DMS 273 (cell line): ENCODE measurements at regions not wholly inside any gene's neighbourhood (a gene's known extent, or its start where the extent isn't known, plus 50 kb on each side); places are given as distances from the start of the nearest gene placed in this dataset.
A peak's percentile ranks its signal among the peaks of the same experiment; 100 is the strongest.
"Not testable (repeated sequence)": the region's sequence is repeated elsewhere in the genome, so short reads cannot be mapped to it uniquely, and the experiment has no call there.

ENCODE experiments used
- DNase-seq: peaks from one replicate; lab custom pipeline; 2025; ENCODE audit not compliant: unreplicated experiment; lab: John Stamatoyannopoulos, UW

DNA sequence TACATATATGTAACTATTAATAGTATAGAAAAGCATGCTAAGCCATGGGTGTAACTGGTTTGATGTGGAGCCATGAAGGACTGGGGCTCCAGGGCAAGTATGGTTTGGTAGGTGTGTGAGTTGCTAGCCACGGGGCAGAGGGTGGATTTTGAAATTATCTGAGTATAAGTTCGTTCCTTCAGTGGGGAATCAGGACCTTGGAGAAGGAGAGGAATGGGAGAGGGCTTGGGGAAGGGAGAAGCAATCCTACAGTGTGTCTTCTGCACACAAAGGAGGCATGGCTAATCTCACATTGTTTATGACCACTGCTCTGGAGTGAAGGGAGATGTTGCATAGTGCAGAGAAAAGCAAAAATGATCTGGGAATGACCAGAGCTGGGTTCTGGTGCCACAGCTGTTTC, 127.8 kb upstream of the CADM1 start:
- DNase-seq, result no peak

DNA sequence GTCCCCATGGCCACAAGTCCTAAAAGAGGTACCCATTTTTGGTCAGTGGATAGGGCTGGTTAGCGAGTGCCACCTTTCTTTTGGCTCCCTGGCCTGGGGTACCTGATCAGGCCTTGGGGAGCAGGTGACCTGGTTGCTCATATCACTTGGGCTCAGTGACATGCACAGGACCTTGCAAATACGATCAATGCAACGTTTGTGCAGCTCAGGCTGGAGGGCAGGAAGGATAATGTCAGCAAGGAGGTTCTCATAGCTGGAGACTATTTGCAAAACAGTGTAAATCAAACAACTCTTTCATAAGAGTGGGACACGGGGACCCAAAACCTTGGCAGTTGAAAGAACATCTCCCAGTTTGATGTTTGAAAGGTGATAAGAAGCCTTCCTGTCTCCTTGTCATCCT, 127.4 kb upstream of the CADM1 start:
- DNase-seq, result no peak

DNA sequence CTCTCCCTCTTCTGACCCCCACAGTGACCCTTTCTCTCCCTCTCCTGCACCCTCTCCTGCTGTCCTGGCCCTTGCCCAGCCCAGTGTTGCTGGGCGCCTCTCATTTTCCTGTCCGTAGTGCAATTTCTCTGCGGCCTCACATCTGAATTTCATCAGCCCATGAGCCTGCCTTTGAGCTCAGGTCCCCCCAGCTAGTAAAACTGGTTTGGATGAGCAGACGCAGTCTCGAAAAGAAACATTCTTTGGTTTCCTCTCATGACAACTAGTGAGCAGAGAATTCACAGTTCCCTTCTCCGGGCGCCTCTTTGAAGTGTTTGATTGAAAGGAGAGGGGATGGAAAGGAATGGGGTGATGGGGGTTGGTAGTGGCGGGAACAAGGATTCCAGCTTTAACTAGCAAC, 126.0 kb upstream of the CADM1 start:
- DNase-seq, result no peak

DNA sequence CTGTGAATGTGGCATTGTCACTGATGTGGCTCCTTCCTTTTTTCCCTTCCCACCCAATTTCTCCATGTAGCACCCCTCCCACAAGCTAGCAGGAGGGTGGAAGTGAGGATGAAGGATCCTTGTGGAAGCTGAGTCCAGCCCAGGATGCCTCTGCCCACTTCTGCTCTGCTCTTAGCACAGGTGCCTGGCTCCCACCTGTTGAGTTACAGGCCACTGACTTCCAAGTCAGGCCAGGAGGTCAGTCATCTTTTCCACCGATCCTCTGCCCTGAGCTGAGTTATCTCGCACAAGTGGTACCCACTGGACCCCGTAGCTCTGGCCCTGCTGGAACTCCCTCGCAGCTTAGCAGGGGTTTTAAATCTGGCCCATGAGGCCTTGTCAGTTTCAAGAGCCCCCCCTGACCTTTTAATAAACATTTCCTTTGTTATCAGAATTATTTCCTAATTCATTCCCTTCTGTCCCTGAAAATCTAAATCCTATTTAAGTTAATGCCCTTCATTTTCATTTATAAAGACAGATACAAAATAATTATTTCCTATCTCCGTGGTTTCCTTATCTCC, 125.3 kb upstream of the CADM1 start:
- no peak for DNase-seq

DNA sequence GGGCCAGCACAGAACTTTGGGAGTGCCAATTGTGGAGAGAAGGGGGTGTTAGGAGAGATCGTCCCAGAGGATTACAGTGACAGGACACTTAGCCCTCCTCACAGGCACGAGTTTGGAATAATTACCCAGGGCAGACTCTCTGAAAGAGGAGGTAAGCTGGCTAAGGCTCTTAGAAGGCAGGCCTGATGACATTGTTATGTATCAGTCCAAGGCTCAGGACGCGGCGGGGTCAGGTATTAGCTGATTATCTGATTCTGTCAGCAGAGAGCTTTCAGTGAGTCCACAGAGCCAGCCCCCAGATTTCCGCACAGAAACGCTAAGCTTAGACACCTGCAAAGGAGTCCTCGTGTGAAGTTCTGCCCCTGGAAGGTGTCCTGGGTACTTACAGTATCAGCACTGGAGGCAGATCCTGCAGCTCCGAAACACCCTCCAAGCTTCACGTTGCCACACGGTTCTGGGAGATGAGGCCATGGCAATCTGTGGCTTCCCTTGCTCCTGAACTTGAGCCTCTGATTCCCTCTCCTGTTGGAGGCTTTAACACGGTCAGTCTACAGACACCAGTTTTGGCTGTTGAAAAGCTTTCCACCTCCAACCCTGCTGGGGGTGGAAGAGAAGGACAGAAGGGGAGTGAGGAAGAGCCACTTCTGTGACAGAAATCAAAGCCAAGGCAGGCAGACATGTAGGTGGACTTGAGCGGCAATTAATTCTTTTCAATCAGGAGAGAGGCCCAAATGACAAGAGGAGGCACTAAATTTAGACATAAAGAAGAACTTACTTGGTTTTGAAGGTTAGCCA, 123.6 kb upstream of the CADM1 start:
- DNase-seq, result no peak

DNA sequence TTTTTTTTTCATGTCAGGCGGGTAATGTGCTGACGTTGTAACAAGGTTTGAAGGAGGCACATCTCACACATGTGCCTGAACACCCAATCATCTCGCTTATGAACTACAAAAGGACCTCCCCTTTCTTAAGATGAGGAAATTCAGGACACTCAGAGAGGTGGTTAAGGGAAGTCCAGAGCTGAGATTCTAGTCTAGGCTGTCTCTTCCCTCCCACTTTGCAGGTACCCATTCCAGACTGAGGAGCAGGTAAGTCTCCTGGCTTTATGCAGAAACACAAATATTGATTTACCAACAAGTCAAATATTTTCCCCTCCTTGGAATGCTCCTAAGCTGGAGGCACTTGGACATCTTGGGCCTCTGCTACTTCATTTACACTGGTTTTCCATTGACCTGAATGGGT, 122.9 kb upstream of the CADM1 start:
- no peak for DNase-seq

DNA sequence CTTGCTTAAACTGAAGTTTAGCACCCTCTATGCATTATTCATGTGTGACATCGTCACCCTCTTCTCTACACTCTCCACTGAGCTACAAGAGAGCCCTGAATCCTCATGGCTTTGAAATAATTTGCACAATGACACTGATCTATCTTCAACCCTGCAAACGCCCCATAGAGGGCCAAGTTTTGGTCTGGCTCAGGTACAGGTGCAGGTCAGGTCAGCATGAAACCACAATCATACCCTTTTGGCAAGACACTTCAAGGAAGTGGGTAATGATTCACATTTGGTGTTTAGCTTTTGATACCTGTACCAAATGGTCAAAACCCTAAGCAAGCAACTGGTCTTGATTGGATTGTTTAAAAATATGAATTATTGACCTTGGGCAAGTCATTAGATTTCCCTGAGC, 122.2 kb upstream of the CADM1 start:
- no peak for DNase-seq

DNA sequence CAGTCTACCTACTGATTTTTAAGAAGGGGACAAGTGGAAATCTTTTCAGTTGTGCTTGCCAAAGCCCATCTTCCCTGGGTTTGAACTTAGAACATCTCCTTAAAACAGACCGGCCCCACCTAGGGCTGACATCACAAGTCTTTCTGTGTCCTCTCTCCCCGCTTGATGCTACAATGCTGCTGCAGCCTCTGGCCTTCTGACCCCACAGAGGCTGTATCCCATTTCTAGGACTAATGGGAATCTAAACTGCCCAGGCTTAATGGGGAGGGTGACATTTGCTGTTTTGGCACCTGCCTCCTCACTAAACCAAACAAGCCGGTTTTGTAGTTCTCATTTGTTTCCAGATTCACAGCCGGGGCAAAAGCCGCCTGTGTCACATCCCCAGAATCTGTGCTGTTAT, 121.3 kb upstream of the CADM1 start:
- DNase-seq, result no peak

DNA sequence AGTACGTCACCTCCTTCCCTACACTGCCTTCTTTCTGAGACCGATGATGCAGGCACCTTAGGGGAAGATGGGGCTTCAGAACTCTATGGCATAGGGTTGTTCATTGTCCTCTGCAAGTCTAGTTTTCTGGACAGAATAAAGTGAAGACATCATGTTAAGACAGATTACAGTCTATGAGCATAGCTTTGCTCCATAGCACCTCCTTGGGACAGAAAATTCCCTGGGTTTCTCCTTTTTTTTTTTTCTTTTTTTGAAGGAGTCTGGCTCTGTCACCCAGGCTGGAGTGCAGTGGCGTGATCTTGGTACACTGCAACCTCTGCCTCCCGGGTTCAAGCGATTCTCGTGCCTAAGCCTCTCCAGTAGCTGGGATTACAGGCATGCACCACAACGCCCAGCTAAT, 119.8 kb upstream of the CADM1 start:
- DNase-seq, result no peak

DNA sequence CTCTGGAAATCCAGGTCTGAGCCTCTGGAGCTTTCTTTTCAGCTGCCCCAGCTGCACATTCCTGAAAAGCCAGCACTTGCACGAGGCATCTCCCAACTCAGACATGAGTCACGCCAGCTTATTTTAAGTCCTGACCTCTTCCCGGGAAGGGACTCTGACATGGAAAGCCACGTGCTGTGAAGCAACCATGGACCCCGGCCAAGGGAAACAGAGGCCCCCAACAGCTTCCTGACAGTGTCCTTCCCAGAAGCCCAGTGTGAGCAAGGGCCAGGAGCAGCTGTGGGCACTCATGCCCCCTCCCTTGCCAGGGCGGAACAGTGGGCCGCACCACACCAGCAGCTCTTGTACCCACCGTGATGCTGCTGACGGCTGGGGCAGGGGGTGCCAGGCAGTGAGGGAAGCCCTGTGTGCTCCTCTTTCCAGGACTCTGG, 118.8 kb upstream of the CADM1 start:
- no peak for DNase-seq

DNA sequence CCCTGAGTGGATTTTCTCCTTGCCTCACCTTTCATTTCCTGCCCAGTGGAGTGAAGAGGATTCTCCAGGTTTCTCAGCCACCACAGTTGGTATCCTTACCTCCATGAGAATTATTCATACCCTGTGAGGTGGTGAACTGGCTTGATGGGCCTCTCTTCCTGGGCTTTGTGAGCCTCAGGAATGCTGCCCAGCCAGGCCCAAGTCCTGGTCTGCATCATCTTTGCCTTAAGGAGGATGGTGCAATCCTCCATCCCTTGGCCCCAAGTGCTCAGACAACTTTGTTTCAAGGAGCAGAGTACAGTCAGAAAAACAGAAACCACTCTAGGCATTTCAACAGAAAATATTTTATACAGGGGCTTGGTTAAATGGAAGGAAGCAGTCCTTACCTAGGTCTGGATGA, 114.2 kb upstream of the CADM1 start:
- DNase-seq, result no peak

DNA sequence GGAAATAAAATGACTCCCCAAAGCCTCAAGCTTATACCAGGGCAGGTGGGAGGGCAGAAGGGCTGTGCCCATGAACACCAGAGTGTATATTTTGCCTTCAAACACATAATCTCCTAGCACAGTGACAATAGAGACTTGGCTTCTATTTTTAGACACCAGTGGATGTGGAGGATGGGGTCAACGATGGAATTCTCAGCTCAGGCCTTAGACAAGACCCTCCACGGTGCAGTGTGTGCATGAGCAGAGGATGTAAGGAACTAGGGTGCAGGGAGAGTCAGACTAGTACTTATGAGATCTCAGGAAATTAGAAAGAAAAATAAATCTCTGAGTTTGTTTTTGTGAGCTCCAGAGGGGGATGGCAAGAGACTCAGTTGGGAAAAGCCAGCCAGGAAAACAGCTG, 113.6 kb upstream of the CADM1 start:
- no peak for DNase-seq

DNA sequence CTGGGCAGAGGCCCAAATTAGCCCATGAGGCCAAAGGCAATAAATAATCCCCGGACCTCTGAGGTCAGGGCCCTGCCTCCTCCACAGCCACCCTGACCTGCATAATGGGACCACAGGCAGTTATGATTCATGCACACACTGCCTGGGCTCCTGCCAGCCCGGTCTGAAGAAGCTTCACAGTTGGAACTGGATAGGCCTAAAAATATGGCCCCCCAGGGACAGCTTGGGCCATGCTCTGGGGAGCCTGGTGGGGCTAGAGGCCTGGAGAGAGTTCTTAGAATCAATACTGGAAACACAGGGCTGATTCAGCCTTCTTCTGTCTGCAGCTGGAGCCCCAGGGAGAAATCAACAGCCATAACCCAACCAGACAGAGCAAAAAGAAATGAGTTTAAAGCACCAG, 112.8 kb upstream of the CADM1 start:
- no peak for DNase-seq

DNA sequence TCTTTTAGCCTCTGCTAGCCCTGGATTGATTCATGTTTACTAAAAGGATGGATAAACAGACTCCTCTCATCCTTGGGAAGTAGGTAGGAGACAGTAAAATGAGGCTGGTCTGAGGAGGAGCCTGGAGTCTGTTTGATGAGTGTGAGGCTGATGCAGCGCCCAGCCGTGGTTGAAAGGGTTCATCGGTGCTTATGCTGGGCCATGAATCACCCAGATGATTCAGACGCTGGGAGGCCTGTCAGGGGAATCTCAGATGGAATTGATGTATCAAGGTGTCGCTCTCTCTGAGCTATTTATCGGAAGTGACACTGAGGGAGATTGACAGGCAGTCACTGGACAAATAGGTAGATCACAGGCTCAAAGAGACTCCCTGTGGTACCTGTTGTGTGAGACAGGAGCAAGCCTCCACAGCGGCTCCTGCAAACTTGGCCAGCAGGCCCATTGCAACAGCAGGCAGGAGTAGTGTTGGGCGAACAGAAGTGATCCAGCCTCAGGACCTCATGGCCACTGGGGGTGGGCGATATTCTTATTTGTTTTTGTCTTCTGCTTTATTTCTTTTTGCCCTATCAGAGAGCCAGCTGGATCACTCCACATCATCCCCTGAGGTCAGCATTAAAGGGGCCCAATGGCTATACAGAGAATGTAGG, 109.9 kb upstream of the CADM1 start:
- no peak for DNase-seq

DNA sequence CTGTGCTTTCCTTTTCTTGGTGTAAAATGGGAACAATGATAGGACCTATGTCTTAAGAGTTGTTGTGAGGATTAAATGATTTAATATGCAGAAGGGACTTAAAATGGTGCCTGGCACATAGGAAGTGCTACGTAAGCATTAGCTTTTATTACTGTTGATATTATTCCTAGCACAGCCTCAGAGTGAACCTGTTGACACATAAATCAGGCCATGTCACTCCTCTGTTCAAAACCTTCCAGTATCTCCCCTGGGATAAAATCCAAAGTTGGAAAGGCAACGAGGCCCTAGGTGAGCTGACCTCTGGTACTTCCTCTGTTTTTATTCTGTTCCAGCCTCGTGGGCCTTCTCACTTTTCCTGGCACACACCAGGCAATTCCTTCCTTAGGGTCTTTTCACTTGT, 108.8 kb upstream of the CADM1 start:
- DNase-seq, result no peak

DNA sequence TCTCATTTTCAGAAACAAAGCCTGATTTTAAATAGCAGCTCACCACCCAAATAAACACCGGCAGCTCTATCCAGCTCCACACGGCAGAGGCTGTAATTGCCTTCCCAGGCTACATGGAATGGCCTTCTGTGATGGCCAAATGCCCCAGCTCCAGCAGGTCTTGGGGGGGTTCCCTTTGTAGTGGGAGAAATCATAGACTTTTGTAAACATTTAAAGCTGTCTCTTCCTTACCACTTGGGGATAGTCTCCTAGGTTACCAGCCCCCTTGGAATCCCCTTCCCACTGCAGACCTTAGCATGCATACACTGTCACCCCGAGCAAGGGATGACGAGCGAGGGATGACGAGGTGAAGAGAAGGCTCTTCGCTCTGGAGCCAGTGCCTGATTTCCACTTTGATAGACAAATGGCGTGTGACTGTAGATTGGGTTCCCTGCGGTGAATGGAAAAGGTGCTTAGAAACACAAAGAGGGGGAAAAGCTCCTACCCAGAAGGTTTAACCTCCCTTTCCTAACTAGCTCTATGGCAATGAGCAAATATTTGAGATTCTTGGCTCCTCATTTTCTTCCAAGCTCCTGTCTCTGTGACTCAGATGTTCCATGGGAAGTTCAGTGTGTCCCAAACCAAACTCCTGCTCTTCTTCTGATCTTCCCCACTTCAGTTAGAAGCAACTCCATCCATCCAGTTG, 108.0 kb upstream of the CADM1 start:
- no peak for DNase-seq

DNA sequence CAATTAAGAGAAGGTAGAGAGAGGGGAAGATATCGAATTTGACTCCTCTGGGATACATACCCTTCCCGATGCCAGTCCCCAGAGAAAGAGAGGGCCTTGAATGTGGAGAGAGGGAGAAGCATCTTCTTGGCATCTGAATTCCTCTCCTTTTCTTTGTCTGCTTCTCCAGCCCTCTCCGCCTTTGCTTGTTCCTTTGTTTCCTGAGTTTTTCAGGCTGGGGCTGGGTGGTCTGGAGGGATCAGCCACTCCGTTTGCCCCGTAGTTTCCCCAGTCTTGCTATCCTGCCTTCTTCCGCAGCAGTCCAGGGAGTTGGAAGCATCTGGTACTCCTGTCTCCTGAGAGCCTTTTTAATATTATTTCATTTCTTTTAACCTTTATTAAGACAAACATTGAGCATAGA, 107.1 kb upstream of the CADM1 start:
- no peak for DNase-seq

DNA sequence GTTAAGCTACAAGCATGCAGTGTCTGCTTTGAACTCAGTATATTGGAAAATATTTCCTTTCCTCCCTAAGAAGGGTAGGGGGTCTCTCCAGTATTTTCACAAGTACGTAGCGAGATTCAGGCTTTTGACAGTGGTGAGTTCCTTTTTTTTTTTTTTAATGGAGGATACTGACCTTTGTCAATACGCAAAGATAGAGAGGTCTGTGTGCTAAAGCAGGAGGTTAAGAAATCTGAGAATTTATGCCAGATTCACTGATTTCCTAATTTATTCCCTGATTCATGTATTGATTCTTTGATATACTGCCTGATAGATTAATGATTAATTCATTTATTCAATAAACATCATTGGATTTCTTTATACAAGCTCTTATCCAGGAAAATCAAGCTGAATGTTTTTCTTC, 106.7 kb upstream of the CADM1 start:
- no peak for DNase-seq

DNA sequence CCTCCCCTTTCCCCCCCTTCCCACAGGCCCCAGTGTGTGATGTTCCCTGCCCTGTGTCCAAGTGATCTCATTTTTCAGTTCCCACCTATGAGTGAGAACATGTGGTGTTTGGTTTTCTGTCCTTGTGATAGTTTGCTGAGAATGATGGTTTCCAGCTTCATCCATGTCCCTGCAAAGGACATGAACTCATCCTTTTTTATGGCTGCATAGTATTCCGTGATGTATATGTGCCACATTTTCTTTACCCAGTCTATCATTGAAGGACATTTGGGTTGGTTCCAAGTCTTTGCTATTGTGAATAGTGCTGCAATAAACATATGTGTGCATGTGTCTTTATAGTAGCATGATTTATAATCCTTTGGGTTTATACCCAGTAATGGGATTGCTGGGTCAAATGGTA, 106.0 kb upstream of the CADM1 start:
- not testable (repeated sequence) for DNase-seq

DNA sequence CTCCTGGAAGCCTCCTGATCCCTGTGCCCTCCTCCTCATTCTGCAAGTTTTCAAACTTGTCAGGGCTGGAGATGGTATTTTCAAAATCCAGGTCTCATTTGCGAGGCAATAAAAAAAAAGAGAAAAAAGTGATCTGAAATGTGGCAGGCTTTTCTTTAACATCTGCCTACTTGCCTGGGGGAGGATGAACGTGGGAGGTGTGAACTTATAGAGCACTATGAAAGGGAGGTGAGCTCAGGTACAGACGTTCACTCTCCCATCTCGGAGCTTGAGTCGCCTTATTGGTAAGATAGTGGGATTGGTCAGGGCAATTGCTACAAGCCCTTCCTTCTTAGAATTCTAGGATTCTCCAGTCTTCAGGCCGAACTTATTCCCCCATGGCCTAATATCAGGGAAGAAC, 104.8 kb upstream of the CADM1 start:
- no peak for DNase-seq

DNA sequence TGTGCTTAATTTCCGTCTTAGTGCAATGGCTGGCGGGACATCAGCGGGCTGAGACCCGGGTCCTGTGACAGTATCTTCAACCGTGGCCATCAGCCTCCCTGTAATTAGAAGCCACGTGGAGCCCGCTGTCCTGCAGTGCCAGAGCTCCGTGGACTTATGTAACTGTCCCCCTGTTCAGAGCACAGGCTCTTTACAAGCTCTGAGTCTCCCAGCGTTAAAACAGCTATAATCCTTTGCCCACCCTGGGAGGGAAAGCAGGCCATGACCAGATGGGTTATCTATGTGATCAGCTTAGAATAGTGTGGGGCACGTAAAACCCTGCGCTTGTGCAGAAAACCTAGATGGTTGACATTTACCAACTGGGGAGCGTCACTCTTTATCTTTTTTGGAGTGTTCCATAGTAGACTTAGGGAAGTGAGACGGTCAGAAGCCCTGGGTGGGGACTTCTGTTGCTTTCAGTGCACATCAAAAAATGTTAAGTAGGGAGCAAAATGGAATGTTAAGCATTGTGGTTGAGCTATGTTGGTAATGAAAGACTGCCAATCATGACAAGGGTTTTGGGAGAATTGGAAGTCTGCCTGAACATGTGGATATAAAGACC, 103.5 kb upstream of the CADM1 start:
- DNase-seq, result peak; percentile 30
